Kidney (tissue), 10 donors: ENCODE measurements at regions not wholly inside any gene's neighbourhood (a gene's known extent, or its start where the extent isn't known, plus 50 kb on each side); places are given as distances from the start of the nearest gene placed in this dataset.
"Not testable (repeated sequence)": the region's sequence is repeated elsewhere in the genome, so short reads cannot be mapped to it uniquely, and the experiment has no call there.

Source experiments
- DNase-seq, 5 donors: peaks; one replicate each; pipeline ENCODE4 v3.0.0-alpha.2; 2013 to 2020
- FAIRE-seq: peaks from 2 replicates; lab custom pipeline; 2012; peaks lifted over from hg19 to GRCh38; lab: Jason Lieb, UNC
- H3K27ac ChIP-seq, 2 donors: one replicate each; pipeline ENCODE4 v1.7.0; 2013; ENCODE audit warnings: low read depth in 2 of 2, low read length in 2 of 2, inconsistent platforms in 1 of 2
- H3K27me3 ChIP-seq: one replicate; pipeline ENCODE4 v1.7.1; 2013; ENCODE audit warnings: low read length, inconsistent platforms; ENCODE audit not compliant: control insufficient read depth, insufficient read depth
- H3K36me3 ChIP-seq, 3 donors: one replicate each; pipeline versions ENCODE4 v1.7.0 to v1.7.1; 2013; ENCODE audit warnings: low read length in 3 of 3, control low read depth in 1 of 3, inconsistent platforms in 1 of 3; ENCODE audit not compliant: insufficient read depth in 3 of 3, control insufficient read depth in 2 of 3
- H3K4me1 ChIP-seq, 3 donors: one replicate each; pipeline versions ENCODE4 v1.7.0 to v1.7.1; 2013; ENCODE audit warnings: low read length in 3 of 3, inconsistent platforms in 1 of 3, low read depth in 1 of 3; ENCODE audit not compliant: control insufficient read depth in 2 of 3, insufficient read depth in 2 of 3
- H3K4me3 ChIP-seq, 3 donors: one replicate each; pipeline versions ENCODE4 v1.7.0 to v1.8.1; 2013; ENCODE audit warnings: low read length in 3 of 3, control low read depth in 1 of 3, inconsistent platforms in 1 of 3
- H3K9ac ChIP-seq, 3 donors: one replicate each; pipeline versions ENCODE4 v1.7.0 to v1.7.1; 2013; ENCODE audit warnings: low read length in 3 of 3, control low read depth in 1 of 3, inconsistent platforms in 1 of 3
- H3K9me3 ChIP-seq, 3 donors: one replicate each; pipeline versions ENCODE4 v1.7.0 to v1.7.1; 2013; ENCODE audit warnings: low read length in 3 of 3, control low read depth in 1 of 3, inconsistent platforms in 1 of 3; ENCODE audit not compliant: control insufficient read depth in 2 of 3, insufficient read depth in 1 of 3
- intact Hi-C: fragments of 100-400 bp; cut with DNase I; formaldehyde crosslinking; loops from one replicate; pipeline ENCODE4 v1.11.1; 2022
- donor health status: control.
- donor health status: control.
- donor health status: DM: yes; HTN: yes; CAD: no.
- donor health status: Normal renal cell carcinoma (clear cell type).

DNA sequence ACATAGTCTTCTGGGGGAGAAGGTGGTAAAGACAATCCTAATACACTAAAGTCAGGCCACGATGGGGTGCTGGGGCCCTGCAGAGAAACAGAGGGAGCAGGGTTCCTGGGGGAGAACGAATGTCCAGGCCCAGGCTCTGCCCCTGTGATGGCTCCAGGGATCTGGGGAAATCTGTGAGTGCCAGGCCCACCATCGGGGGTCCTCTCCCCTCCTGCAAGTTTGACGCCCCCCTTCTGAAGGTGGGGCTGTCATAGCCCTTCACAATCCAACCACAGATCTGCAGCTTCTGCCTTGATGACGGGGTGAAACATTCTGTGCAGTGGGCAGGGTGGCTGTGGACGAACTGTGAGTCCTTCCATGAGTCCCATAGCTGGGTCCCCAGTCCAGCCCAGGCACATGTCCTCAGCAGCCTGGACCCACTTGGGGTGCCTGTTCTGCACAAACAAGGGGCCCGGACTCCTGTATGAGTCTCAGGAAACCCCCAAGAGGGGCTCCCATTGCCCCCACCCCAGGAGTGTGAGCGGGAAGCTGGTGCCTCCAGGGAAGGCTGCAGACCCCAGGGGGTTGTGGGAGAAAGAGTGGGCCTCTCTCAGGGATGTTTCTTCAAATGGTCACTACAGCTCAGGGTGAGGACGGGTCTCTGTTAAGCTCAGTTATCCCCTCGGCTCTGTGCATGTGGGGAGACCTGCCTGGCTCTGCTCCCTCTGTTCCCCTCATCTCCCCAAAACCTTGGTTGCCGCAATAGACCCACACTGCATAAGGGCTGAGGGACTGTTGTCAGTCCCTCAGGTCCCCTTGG, 134.3 kb downstream of the TNFRSF13B start:
- H3K36me3 ChIP-seq, H3K4me3 ChIP-seq, H3K9me3 ChIP-seq, H3K27me3 ChIP-seq, H3K27ac ChIP-seq, H3K4me1 ChIP-seq, intact Hi-C loops, H3K9ac ChIP-seq, FAIRE-seq: not testable (repeated sequence)
- DNase-seq, result peak in 2 of 5 donors; percentile 30 to 33

DNA sequence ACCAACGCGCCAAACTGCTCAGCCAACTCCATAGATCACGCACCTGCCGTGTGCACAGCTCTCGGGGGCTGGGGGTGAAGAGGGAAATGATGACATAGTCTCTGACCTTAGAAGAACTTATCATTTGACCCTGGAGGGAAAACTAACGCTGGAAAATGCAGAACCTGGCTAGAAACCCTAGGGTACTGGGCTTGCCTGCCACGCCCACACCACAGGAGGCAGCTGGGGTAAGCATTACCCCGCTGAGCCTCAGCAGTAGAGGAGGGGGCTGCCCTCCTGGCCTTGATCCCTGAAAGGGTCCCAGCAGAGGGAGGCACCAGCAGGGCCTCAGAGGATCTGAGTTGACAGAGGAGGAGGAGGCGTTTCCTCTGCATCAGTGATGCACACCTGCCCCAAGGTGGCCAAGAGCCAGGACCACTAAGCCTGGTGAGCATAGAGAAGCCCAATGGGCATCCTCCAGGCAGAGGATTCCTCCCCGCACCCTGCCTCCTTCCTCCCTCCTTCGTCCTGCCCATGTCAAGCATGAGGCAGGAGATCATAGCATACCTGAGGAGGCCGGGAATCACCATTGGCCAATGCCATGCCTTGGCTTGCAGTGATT, 135.5 kb downstream of the TNFRSF13B start:
- intact Hi-C loops, FAIRE-seq: not testable (repeated sequence)
- peak in 2 of 5 donors; percentile 23 to 32 for DNase-seq

DNA sequence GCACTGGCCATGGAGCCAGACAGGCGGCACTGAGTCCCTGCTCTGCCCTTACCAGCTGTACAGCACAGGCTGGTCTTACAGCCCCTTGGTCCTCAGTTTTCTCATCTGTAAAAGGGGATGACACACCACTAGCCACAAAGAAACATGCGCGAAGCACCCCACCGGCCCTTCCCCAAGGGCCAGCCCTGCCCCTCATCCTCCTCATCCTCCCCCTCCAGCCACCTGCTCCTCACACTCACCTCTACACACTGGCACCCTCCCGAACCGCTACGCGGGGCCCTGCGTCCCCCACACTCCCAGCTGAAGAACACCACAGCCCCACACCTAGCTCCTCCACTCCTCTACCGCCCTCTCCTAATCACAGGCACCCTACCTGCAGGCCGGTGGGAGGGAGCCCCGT, 138.4 kb downstream of the TNFRSF13B start:
- H3K4me1 ChIP-seq, H3K4me3 ChIP-seq, H3K36me3 ChIP-seq, FAIRE-seq, H3K9ac ChIP-seq, H3K27me3 ChIP-seq, H3K27ac ChIP-seq, H3K9me3 ChIP-seq, intact Hi-C loops: not testable (repeated sequence)
- peak in 1 of 5 donors; percentile 25 for DNase-seq

More for the DNA sequence above, 135.5 kb downstream of the TNFRSF13B start:
- H3K9me3 ChIP-seq, H3K27ac ChIP-seq, H3K9ac ChIP-seq, H3K27me3 ChIP-seq, H3K4me1 ChIP-seq, H3K36me3 ChIP-seq, H3K4me3 ChIP-seq: not testable (repeated sequence)

DNA sequence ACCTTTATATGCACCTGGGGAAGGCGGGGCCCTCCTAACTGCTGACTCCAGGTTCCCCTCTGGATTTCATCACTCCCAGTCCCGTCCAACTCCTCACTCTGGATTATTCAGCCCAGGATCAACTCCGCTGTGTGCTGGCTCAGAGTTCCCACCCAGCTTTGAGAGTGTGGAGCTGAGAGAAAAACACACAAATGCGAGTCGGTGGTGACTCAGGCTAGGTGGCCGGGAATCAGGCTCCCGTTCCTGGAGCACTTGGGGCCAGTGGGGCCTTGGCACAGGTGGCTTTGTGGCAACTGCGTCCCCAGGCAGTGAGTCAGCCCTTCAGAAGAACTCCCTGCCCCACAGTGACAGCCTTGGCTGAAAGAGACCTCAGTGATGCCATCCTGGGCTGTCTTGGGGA, 139.1 kb downstream of the TNFRSF13B start:
- intact Hi-C loops, H3K36me3 ChIP-seq, FAIRE-seq, H3K27ac ChIP-seq, H3K4me3 ChIP-seq, H3K9me3 ChIP-seq, H3K27me3 ChIP-seq, H3K9ac ChIP-seq, H3K4me1 ChIP-seq: not testable (repeated sequence)
- DNase-seq, result peak in 1 of 5 donors; percentile 35

DNA sequence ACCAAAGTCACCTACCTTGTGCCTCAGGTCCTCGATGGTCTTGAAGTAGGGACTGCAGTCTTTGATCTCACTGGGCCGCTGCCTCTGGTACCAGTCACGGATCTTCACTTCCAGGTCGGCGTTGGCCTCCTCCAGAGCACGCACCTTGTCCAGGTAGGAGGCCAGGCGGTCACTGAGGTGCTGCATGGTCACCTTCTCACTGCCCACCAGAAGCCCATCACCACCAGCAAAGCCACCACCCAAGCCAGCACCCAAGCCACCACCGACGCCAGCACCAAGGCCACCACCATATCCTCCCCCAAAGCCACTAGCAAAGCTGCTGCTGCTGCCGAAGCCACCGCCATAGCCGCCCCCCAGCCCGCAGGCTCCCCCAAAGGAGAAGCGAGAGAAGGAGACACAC, 139.7 kb downstream of the TNFRSF13B start:
- H3K27ac ChIP-seq, H3K4me1 ChIP-seq, H3K4me3 ChIP-seq, H3K27me3 ChIP-seq, FAIRE-seq, intact Hi-C loops, H3K36me3 ChIP-seq, H3K9me3 ChIP-seq, H3K9ac ChIP-seq: not testable (repeated sequence)
- DNase-seq, result peak in 1 of 5 donors; percentile 46

DNA sequence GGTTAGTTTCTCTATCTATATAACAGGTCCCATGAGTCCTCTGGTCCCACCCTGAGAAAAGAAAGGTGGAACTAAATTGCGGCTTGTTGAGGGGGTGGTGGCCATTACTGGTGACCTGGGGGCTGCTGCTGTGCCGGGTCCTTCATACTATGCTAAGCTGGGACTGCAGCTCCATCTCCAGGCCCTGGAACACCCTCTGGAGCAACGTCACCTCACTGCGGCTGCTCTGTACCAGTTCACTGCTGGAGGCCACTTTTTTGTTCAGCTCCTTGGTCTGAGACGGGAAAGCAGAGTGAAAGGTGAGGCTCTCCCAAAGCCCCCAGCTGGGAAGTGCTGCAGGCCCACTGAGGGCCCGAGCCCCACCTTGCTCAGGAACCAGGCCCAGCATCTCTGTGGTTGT, 140.7 kb downstream of the CCDC144A start:
- H3K9me3 ChIP-seq, H3K36me3 ChIP-seq, H3K27me3 ChIP-seq, H3K4me1 ChIP-seq, FAIRE-seq, H3K9ac ChIP-seq, intact Hi-C loops, H3K27ac ChIP-seq, H3K4me3 ChIP-seq: not testable (repeated sequence)
- peak in 1 of 5 donors; percentile 32 for DNase-seq

DNA sequence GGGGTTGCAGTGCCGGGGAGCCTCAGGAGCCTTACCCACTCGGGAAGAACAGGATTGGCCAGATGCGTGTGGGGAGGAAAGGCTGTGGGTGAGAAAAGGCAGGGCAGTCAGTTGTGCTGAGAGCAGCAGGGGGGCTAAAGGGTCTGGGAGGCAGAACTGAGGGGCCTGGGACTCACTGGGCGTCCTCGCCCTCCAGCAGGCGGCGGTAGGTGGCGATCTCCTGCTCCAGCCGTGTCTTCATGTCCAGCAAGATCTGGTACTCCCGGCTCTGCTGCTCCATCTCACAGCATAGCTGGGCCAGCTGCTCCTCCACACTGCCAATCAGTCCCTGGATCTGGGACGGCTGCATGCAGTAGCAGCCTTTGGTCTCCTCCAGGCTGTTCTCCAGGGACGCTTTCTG, 140.2 kb downstream of the CCDC144A start:
- intact Hi-C loops, H3K4me3 ChIP-seq, H3K9me3 ChIP-seq, H3K4me1 ChIP-seq, H3K27me3 ChIP-seq, FAIRE-seq, H3K36me3 ChIP-seq, H3K27ac ChIP-seq, H3K9ac ChIP-seq, DNase-seq: not testable (repeated sequence)
